Mammary epithelial cell (primary cell): ENCODE measurements at regions not wholly inside any gene's neighbourhood (a gene's known extent, or its start where the extent isn't known, plus 50 kb on each side); places are given as distances from the start of the nearest gene placed in this dataset.

Experiments
- CTCF ChIP-seq, 2 donors: IDR thresholded peaks in 1 of 2; conservative IDR thresholded peaks in 1 of 2; 2 replicates each; pipeline ENCODE4 v1.5.1; 2011 to 2012; ENCODE audit warnings: inconsistent platforms in 2 of 2, low read length in 2 of 2, mild to moderate bottlenecking in 2 of 2, control low read depth in 1 of 2, low read depth in 1 of 2; ENCODE audit not compliant: insufficient read depth in 1 of 2; ENCODE audit errors: extremely low read depth in 1 of 2
- EZH2 ChIP-seq: IDR thresholded peaks from 2 replicates; pipeline ENCODE4 v1.6.1; 2012; ENCODE audit warnings: low read length, inconsistent platforms, borderline replicate concordance

- TF ChIP-seq CTCF (conservative IDR thresholded peaks at IDR 0.05 in 1 of 2, IDR thresholded peaks at IDR 0.05 in 1 of 2; ENCODE audit: extremely low read depth in 1 of 2, insufficient read depth in 1 of 2, low read depth in 1 of 2, low read length in 2 of 2) (no peak), EZH2 (no peak)
These were observed 61.9 kb upstream of the CCL1 start for GRCh38 chr17:34424814-34425491.
